ENCODE measurements at regions not wholly inside any gene's neighbourhood (a gene's known extent, or its start where the extent isn't known, plus 50 kb on each side); places are given as distances from the start of the nearest gene placed in this dataset.

DNA sequence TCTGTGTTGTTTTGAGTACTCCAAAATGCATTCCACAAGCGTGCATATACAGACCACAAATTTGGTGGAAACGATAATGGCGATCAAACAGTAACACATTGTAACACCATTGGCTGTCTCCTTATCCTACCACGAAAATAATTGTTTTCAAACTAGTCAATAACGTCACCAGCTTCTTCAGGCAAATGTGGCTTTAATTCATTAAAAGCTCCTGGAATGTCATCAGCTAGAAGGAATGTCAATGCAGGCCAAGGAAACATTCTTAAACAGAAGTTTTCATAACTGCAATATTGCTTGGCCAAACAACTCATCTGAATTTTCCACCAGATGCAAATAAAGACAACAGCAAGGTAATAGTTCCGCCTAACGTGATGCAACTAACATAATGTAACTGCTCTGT is 71.6 kb upstream of the XPA start:
- no peaks in the 10 kb centered on the region for H3K36me3 ChIP-seq (ENCODE audit: insufficient read depth, low read length)
- no peaks in the 10 kb centered on the region for H3K79me2 ChIP-seq (replicated peaks; ENCODE audit: insufficient read depth, low read length)
- no peak overlapping the region for H3K27ac ChIP-seq (ENCODE audit: low read length)
- no peaks in the 10 kb centered on the region for H3F3A ChIP-seq (ENCODE audit: insufficient read depth, low read length, poor library complexity, severe bottlenecking)
- H3K9me3 ChIP-seq (ENCODE audit: low read length) = no peaks in the 10 kb centered on the region
- H3K4me2 ChIP-seq (ENCODE audit: low read length) = no peak overlapping the region
- no peak overlapping the region for H3K4me3 ChIP-seq (ENCODE audit: low read length)
- H3K27me3 ChIP-seq (ENCODE audit: insufficient read depth, low read depth, low read length) = peaks cover 18% of the 10 kb centered on the region
- TF ChIP-seq, protein P1, sequence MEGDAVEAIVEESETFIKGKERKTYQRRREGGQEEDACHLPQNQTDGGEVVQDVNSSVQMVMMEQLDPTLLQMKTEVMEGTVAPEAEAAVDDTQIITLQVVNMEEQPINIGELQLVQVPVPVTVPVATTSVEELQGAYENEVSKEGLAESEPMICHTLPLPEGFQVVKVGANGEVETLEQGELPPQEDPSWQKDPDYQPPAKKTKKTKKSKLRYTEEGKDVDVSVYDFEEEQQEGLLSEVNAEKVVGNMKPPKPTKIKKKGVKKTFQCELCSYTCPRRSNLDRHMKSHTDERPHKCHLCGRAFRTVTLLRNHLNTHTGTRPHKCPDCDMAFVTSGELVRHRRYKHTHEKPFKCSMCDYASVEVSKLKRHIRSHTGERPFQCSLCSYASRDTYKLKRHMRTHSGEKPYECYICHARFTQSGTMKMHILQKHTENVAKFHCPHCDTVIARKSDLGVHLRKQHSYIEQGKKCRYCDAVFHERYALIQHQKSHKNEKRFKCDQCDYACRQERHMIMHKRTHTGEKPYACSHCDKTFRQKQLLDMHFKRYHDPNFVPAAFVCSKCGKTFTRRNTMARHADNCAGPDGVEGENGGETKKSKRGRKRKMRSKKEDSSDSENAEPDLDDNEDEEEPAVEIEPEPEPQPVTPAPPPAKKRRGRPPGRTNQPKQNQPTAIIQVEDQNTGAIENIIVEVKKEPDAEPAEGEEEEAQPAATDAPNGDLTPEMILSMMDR (IDR thresholded peaks at IDR 0.05; ENCODE audit: poor library complexity, severe bottlenecking) = no peak
- TF ChIP-seq RAD21 (conservative IDR thresholded peaks at IDR 0.05) = no peak
- H4K20me1 ChIP-seq (ENCODE audit: insufficient read depth) = no peaks in the 10 kb centered on the region
- no peak overlapping the region for H3K9ac ChIP-seq (ENCODE audit: low read length)
- no peak overlapping the region for H2AFZ ChIP-seq (ENCODE audit: low read depth, low read length)
- H3K9me2 ChIP-seq (ENCODE audit: insufficient read depth, low read length) = no peaks in the 10 kb centered on the region

DNA sequence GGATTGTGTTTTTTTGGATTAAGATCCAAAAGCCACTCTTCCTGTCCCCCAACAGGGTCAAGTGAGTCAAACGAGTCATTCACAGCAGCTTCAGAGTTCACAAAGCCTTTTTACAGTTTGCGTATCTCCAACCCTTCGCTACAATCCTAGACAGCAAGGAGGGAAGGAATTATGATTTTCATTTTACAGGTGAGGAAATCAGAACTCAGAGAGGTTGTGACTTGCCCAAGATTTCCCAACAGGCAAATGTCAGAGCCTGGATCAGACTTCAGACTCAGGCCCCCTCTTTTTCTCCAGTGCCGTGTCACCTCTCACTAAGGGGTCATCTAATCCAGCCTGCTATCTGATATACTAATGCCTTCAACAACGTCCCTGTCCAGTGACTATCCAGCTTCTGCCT is 72.1 kb upstream of the XPA start:
- H3K9me3 ChIP-seq (ENCODE audit: low read length) = no peaks in the 10 kb centered on the region
- no peak overlapping the region for H3K9ac ChIP-seq (ENCODE audit: low read length)
- no peak for TF ChIP-seq MXI1 (conservative IDR thresholded peaks at IDR 0.05; ENCODE audit: poor library complexity, severe bottlenecking)
- TF ChIP-seq TAF1 (IDR thresholded peaks at IDR 0.05; ENCODE audit: low read depth) = no peak
- TF ChIP-seq, protein P2, sequence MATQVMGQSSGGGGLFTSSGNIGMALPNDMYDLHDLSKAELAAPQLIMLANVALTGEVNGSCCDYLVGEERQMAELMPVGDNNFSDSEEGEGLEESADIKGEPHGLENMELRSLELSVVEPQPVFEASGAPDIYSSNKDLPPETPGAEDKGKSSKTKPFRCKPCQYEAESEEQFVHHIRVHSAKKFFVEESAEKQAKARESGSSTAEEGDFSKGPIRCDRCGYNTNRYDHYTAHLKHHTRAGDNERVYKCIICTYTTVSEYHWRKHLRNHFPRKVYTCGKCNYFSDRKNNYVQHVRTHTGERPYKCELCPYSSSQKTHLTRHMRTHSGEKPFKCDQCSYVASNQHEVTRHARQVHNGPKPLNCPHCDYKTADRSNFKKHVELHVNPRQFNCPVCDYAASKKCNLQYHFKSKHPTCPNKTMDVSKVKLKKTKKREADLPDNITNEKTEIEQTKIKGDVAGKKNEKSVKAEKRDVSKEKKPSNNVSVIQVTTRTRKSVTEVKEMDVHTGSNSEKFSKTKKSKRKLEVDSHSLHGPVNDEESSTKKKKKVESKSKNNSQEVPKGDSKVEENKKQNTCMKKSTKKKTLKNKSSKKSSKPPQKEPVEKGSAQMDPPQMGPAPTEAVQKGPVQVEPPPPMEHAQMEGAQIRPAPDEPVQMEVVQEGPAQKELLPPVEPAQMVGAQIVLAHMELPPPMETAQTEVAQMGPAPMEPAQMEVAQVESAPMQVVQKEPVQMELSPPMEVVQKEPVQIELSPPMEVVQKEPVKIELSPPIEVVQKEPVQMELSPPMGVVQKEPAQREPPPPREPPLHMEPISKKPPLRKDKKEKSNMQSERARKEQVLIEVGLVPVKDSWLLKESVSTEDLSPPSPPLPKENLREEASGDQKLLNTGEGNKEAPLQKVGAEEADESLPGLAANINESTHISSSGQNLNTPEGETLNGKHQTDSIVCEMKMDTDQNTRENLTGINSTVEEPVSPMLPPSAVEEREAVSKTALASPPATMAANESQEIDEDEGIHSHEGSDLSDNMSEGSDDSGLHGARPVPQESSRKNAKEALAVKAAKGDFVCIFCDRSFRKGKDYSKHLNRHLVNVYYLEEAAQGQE (IDR thresholded peaks at IDR 0.05; ENCODE audit: borderline replicate concordance) = no peak
- TF ChIP-seq POLR2AphosphoS5 (IDR thresholded peaks at IDR 0.05) = no peak
- TF ChIP-seq RAD21 (conservative IDR thresholded peaks at IDR 0.05) = no peak
- no peak for TF ChIP-seq SMC3 (conservative IDR thresholded peaks at IDR 0.05; ENCODE audit: poor library complexity)
- TF ChIP-seq, protein P1 (IDR thresholded peaks at IDR 0.05; ENCODE audit: poor library complexity, severe bottlenecking) = no peak
- no peak for TF ChIP-seq EZH2 (IDR thresholded peaks at IDR 0.05; ENCODE audit: borderline replicate concordance, insufficient read depth, low read length, poor library complexity, severe bottlenecking)
- TF ChIP-seq EP300 (conservative IDR thresholded peaks at IDR 0.05; ENCODE audit: poor library complexity, severe bottlenecking) = no peak
- H3K27ac ChIP-seq (ENCODE audit: low read length) = no peak overlapping the region
- peaks cover 18% of the 10 kb centered on the region for H3K27me3 ChIP-seq (ENCODE audit: insufficient read depth, low read depth, low read length)
- no peaks in the 10 kb centered on the region for H3F3A ChIP-seq (ENCODE audit: insufficient read depth, low read length, poor library complexity, severe bottlenecking)
- H4K20me1 ChIP-seq (ENCODE audit: insufficient read depth) = no peaks in the 10 kb centered on the region
- no peaks in the 10 kb centered on the region for H3K79me2 ChIP-seq (replicated peaks; ENCODE audit: insufficient read depth, low read length)
- H3K4me3 ChIP-seq (ENCODE audit: low read length) = no peak overlapping the region
- no peak overlapping the region for H3K4me2 ChIP-seq (ENCODE audit: low read length)
- H2AFZ ChIP-seq (ENCODE audit: low read depth, low read length) = no peak overlapping the region
- no peaks in the 10 kb centered on the region for H3K36me3 ChIP-seq (ENCODE audit: insufficient read depth, low read length)
- H3K9me2 ChIP-seq (ENCODE audit: insufficient read depth, low read length) = no peaks in the 10 kb centered on the region

All from neural cell (in vitro differentiated cells).